HFFc6 (cell line): ENCODE measurements at regions not wholly inside any gene's neighbourhood (a gene's known extent, or its start where the extent isn't known, plus 50 kb on each side); places are given as distances from the start of the nearest gene placed in this dataset.

ENCODE experiments used
- DNase-seq: peaks from one replicate; pipeline ENCODE4 v3.0.0-alpha.2; 2018
- H3K27ac Mint-ChIP-seq: 2 replicates; pipeline ENCODE4 v1.8.0; 2020; ENCODE audit warnings: mild to moderate bottlenecking, mixed read lengths
- H3K27me3 Mint-ChIP-seq: 2 replicates; pipeline ENCODE4 v1.8.0; 2021; ENCODE audit warnings: mild to moderate bottlenecking, moderate library complexity, mixed read lengths; ENCODE audit not compliant: insufficient read depth
- H3K36me3 Mint-ChIP-seq: 2 replicates; pipeline ENCODE4 v1.8.0; 2021; ENCODE audit warnings: low read depth, mixed read lengths
- H3K4me1 Mint-ChIP-seq: 2 replicates; pipeline ENCODE4 v1.8.0; 2020; ENCODE audit warnings: low read depth, mixed read lengths
- H3K4me3 Mint-ChIP-seq: 2 replicates; pipeline ENCODE4 v1.8.0; 2020; ENCODE audit warnings: mild to moderate bottlenecking, moderate library complexity, mixed read lengths
- H3K9me3 Mint-ChIP-seq: 2 replicates; pipeline ENCODE4 v1.8.0; 2020; ENCODE audit warnings: mild to moderate bottlenecking, mixed read lengths
- TF ChIP-seq, protein P1 (sequence below): fragments of 200-600 bp; sonication (generic); IDR thresholded peaks from 2 replicates; pipeline ENCODE4 v1.5.0; 2021; ENCODE audit warnings: antibody characterized with exemption, mild to moderate bottlenecking

DNA sequence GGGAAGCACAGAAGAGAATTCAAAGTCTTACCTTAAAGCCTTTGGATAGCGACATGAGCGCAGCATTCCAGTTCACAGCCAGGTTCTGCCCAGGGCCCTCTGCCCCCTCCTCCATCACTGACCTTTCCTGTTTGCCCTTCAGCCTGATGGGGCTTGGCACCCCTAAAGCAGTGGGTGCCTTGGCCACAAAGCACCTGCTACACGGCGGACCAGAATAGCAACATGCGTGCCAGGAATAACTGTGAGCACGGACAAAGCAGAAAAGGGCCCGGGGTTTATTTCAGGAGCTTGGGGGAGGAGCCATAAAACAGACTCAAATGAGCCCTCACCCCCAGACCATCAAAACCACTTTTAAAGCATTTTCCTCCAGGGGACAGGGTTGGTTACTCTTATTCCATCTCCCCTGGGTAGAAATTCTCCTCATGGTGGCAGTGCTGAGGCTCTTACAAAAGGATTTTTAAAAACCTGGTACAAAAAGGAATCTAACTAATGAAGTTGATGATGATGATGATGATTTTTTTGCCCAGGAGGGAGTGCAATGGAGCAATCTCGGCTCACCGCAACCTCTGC, 135.4 kb downstream of the KLF13 start:
- Mint-ChIP-seq H3K4me1 (peaks cover 17% of the 10 kb centered on the region), H3K36me3 (no peaks in the 10 kb centered on the region), H3K4me3 (no peak overlapping the region), H3K27me3 (peaks cover 14% of the 10 kb centered on the region), H3K9me3 (no peaks in the 10 kb centered on the region), H3K27ac (no peak overlapping the region)
- no peak for DNase-seq
- TF ChIP-seq, protein P1, sequence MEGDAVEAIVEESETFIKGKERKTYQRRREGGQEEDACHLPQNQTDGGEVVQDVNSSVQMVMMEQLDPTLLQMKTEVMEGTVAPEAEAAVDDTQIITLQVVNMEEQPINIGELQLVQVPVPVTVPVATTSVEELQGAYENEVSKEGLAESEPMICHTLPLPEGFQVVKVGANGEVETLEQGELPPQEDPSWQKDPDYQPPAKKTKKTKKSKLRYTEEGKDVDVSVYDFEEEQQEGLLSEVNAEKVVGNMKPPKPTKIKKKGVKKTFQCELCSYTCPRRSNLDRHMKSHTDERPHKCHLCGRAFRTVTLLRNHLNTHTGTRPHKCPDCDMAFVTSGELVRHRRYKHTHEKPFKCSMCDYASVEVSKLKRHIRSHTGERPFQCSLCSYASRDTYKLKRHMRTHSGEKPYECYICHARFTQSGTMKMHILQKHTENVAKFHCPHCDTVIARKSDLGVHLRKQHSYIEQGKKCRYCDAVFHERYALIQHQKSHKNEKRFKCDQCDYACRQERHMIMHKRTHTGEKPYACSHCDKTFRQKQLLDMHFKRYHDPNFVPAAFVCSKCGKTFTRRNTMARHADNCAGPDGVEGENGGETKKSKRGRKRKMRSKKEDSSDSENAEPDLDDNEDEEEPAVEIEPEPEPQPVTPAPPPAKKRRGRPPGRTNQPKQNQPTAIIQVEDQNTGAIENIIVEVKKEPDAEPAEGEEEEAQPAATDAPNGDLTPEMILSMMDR: peak; percentile 52

DNA sequence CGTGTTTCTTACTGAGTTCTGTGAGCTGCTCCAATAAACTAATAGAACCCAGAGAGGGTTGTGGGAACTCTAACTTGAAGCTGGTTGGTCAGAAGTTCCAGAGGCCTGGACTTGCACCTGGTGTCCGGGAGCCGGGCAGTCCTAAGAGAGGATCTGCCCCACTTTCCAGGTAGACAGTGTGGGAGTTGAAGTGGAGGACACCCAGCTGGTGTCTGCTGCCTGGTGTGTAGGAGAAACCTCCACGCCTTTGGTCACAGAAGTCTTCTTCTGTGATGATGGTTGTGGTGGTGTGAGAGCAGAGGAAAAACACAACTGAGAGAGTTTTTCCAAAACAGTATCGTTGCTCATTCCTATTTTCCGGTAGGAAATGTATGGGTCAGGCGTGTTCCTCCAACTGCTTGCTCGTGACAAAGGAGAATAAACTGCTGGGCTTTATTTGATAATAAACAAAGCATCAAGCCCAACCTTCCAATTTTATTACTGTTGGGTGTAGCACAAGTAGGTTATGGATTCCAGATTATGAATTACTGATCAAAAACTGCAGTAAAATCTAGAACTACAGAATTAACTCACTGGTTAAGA, 137.0 kb downstream of the KLF13 start:
- Mint-ChIP-seq H3K36me3 (no peaks in the 10 kb centered on the region), H3K9me3 (no peaks in the 10 kb centered on the region), H3K27ac (no peak overlapping the region), H3K27me3 (peaks cover 17% of the 10 kb centered on the region), H3K4me3 (no peak overlapping the region), H3K4me1 (peaks cover 9% of the 10 kb centered on the region)
- no peak for DNase-seq
- TF ChIP-seq, protein P1: no peak

DNA sequence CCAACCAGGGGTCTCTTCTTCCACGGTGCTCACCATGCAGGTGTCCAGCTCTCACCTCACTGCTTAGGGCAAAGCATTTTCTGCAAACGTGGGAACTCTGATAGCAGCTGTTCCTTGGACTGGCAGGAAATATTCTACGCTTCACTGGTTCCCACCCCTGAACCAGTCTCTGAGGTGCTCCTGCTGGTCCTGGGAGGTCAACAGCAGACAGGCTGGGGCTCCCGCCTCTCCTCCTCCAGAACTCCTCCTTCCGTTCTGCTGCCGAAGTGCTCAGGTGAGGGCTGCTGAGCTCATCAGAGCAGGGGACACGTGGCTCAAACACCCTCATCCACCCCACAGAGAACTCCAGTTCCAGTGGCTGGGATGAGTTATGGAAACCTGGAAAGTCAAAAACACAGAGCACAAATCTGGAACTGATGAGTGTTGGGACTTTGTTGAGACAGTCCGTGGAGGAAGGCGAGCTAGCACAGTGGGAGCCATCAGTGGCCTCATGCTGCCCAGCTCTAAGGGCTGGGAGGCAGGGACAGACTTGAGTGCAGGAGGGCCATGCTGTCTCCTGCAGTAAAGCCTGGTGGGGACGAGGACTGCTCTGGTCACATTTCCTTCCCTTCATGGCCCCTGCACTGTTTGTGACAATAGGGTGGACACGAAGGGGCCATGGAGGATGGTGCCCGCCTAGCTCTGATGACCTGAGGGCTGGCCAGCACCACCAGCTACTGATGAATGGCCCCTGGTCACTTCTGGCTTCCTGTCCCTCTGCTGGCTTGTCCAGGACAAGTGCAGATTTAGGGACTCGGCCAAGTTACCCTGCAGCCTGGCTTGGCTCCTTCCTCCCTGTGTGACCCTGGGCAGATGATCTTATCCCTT, 137.8 kb downstream of the KLF13 start:
- TF ChIP-seq, protein P1: no peak
- Mint-ChIP-seq H3K27me3 (peaks cover 17% of the 10 kb centered on the region), H3K9me3 (no peaks in the 10 kb centered on the region), H3K4me3 (no peak overlapping the region), H3K36me3 (no peaks in the 10 kb centered on the region), H3K4me1 (peaks cover 9% of the 10 kb centered on the region), H3K27ac (no peak overlapping the region)
- DNase-seq: no peak

DNA sequence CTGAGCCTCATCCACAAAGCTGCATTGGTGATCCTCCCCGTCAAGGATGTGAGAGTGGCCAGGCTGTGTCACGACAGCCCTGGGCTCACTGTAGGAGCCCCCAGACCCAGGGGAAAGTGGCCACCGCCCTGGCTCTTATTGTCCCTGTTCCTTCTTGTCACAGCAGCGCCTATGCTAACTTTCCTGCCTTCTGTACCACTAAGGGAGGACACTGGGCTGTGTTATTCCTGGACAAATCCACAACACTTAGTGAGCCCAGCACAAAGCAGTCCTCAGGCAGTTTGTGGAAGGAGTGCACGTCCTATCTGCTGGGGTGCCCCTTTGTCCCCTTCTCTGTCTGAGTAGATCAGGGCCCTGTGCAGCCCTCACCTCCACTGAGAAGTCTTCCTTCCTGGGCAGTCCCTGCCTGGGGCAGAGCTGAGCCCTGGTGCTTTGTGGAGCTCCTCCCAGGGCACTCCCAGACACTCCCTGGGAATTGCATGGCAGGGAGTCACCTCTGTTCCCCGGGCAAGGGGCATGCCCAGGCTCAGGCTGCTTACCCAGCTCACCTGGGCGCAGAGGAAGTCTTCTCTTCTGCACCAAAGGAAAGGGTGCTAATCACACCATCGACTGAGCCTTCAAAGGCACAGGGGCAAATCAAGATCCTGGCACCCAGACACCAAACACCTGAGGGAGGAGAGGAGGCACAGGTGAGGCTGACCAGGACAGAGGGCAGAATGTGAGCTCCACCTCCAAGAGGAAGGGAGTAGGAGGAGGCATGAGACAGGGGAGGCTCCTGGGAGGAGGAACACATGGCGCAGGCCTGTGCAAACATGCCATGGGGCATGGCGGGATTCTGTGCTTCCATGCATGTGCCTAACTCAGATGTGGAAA, 138.7 kb downstream of the KLF13 start:
- TF ChIP-seq, protein P1: no peak
- no peaks in the 10 kb centered on the region for H3K9me3 Mint-ChIP-seq
- H3K4me1 Mint-ChIP-seq: peaks cover 9% of the 10 kb centered on the region
- DNase-seq: no peak
- no peaks in the 10 kb centered on the region for H3K36me3 Mint-ChIP-seq
- no peak overlapping the region for H3K27ac Mint-ChIP-seq
- H3K4me3 Mint-ChIP-seq: no peak overlapping the region
- H3K27me3 Mint-ChIP-seq: peaks cover 17% of the 10 kb centered on the region

DNA sequence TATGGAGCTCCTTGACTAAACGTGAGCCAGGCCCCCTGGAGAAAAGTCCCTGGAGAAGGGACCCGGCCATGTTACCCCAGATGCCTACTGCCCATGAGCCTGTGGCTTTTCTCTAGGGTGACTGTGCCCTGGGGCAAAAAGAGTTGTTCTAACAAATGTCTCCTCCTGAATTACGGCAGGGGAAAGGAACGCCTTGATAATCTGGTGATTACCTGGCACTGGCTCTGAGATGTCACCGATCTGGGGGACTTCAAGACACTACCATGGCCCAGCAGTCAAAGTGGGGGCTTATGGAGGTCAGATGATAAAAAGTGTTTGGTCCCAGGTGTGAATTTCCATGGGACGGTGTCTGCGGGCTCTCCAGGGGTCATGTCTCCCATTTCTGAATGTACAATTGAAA, 140.7 kb downstream of the KLF13 start:
- DNase-seq: no peak
- H3K4me1 Mint-ChIP-seq: peaks cover 21% of the 10 kb centered on the region
- no peaks in the 10 kb centered on the region for H3K9me3 Mint-ChIP-seq
- no peaks in the 10 kb centered on the region for H3K36me3 Mint-ChIP-seq
- H3K4me3 Mint-ChIP-seq: no peak overlapping the region
- TF ChIP-seq, protein P1: no peak
- H3K27me3 Mint-ChIP-seq: peaks cover 14% of the 10 kb centered on the region
- H3K27ac Mint-ChIP-seq: no peak overlapping the region
